HEK293 (cell line): ENCODE measurements at regions not wholly inside any gene's neighbourhood (a gene's known extent, or its start where the extent isn't known, plus 50 kb on each side); places are given as distances from the start of the nearest gene placed in this dataset.
"Not testable (repeated sequence)": the region's sequence is repeated elsewhere in the genome, so short reads cannot be mapped to it uniquely, and the experiment has no call there.

Experiments used
- CTCF ChIA-PET: fragments of 350-600 bp; formaldehyde crosslinking; extraction: SDS; loops from one replicate; lab custom pipeline; 2021; ENCODE audit warnings: antibody characterized with exemption; lab: Yijun Ruan, JAX
- POLR2A ChIA-PET: fragments of 300-600 bp; formaldehyde crosslinking; extraction: SDS; loops from one replicate; lab custom pipeline; 2020; ENCODE audit warnings: antibody characterized with exemption, inconsistent platforms; lab: Yijun Ruan, JAX
- H3K27ac ChIP-seq: fragments of 200-500 bp; sonication (Bioruptor generic); 2 replicates; pipeline ENCODE4 v1.5.1; 2014; ENCODE audit warnings: low read depth, low read length, control low read depth, inconsistent platforms; ENCODE audit errors: extremely low read depth
- H3K36me3 ChIP-seq, 2 experiments: fragments of 200-500 bp in 1 of 2; sonication (Bioruptor generic) in 1 of 2; 1 replicate in 1 of 2; 2 replicates in 1 of 2; pipeline ENCODE4 v1.5.1; 2014 to 2017; ENCODE audit warnings: inconsistent platforms in 2 of 2, low read length in 2 of 2; ENCODE audit not compliant: control insufficient read depth in 2 of 2, insufficient read depth in 1 of 2
- H3K4me1 ChIP-seq: fragments of 200-500 bp; sonication (Bioruptor generic); 2 replicates; pipeline ENCODE4 v1.5.1; 2014; ENCODE audit warnings: mild to moderate bottlenecking, low read length, inconsistent platforms; ENCODE audit not compliant: control insufficient read depth, insufficient read depth
- H3K4me3 ChIP-seq: 2 replicates; pipeline ENCODE4 v1.5.1; 2011; ENCODE audit warnings: low read depth, mild to moderate bottlenecking, control low read depth, low read length, moderate library complexity
- H3K9me3 ChIP-seq: fragments of 200-500 bp; sonication (Bioruptor generic); 2 replicates; pipeline ENCODE4 v1.5.1; 2014; ENCODE audit warnings: low read depth, low read length, inconsistent platforms; ENCODE audit not compliant: control insufficient read depth, insufficient read depth
- GLI4 ChIP-seq: fragments of 450-650 bp; formaldehyde crosslinking; IDR thresholded peaks from 2 replicates; pipeline ENCODE4 v1.5.1; 2016; ENCODE audit warnings: missing biosample characterization, missing genetic modification characterization
- KLF1 ChIP-seq: fragments of 450-650 bp; formaldehyde crosslinking; IDR thresholded peaks from 2 replicates; pipeline ENCODE4 v1.5.1; 2016; ENCODE audit warnings: missing biosample characterization, missing genetic modification characterization
- PRDM10 ChIP-seq: fragments of 450-650 bp; formaldehyde crosslinking; IDR thresholded peaks from 2 replicates; pipeline ENCODE4 v1.5.1; 2016; ENCODE audit warnings: missing biosample characterization, missing genetic modification characterization
- PRDM6 ChIP-seq: fragments of 450-650 bp; formaldehyde crosslinking; IDR thresholded peaks from 2 replicates; pipeline ENCODE4 v1.5.1; 2017; ENCODE audit warnings: missing biosample characterization, missing genetic modification characterization
- REPIN1 ChIP-seq: fragments of 450-650 bp; formaldehyde crosslinking; IDR thresholded peaks from 2 replicates; pipeline ENCODE4 v1.5.1; 2017; ENCODE audit warnings: missing biosample characterization, missing genetic modification characterization, low read depth
- SP7 ChIP-seq: fragments of 450-650 bp; formaldehyde crosslinking; IDR thresholded peaks from 2 replicates; pipeline ENCODE4 v1.5.1; 2016; ENCODE audit warnings: missing biosample characterization, missing genetic modification characterization
- ZBTB21 ChIP-seq: fragments of 450-650 bp; formaldehyde crosslinking; IDR thresholded peaks from 2 replicates; pipeline ENCODE4 v1.5.1; 2017; ENCODE audit warnings: missing biosample characterization, missing genetic modification characterization
- ZBTB7A ChIP-seq: fragments of 450-650 bp; formaldehyde crosslinking; IDR thresholded peaks from 2 replicates; pipeline ENCODE4 v1.5.1; 2016; ENCODE audit warnings: low read depth, missing biosample characterization, missing genetic modification characterization
- ZNF221 ChIP-seq: fragments of 450-650 bp; formaldehyde crosslinking; IDR thresholded peaks from 2 replicates; pipeline ENCODE4 v1.5.1; 2017; ENCODE audit warnings: missing biosample characterization, missing genetic modification characterization, borderline replicate concordance
- ZNF302 ChIP-seq: fragments of 450-650 bp; formaldehyde crosslinking; IDR thresholded peaks from 2 replicates; pipeline ENCODE4 v1.5.1; 2016; ENCODE audit warnings: missing biosample characterization, missing genetic modification characterization, low read depth
- ZNF391 ChIP-seq: fragments of 450-650 bp; formaldehyde crosslinking; IDR thresholded peaks from 2 replicates; pipeline ENCODE4 v1.5.1; 2016; ENCODE audit warnings: low read depth, missing biosample characterization, missing genetic modification characterization, borderline replicate concordance
- ZNF404 ChIP-seq: fragments of 450-650 bp; formaldehyde crosslinking; IDR thresholded peaks from 2 replicates; pipeline ENCODE4 v1.5.1; 2017; ENCODE audit warnings: missing biosample characterization, missing genetic modification characterization
- ZNF513 ChIP-seq: fragments of 450-650 bp; IDR thresholded peaks from 2 replicates; pipeline ENCODE4 v1.5.1; 2018; ENCODE audit warnings: missing biosample characterization, missing genetic modification characterization
- ZNF544 ChIP-seq: fragments of 450-650 bp; formaldehyde crosslinking; IDR thresholded peaks from 2 replicates; pipeline ENCODE4 v1.5.0; 2017; ENCODE audit warnings: missing biosample characterization, missing genetic modification characterization
- ZNF571 ChIP-seq: fragments of 450-650 bp; formaldehyde crosslinking; IDR thresholded peaks from 2 replicates; pipeline ENCODE4 v1.5.0; 2017; ENCODE audit warnings: missing biosample characterization, missing genetic modification characterization
- ZNF580 ChIP-seq: fragments of 450-650 bp; formaldehyde crosslinking; IDR thresholded peaks from 2 replicates; pipeline ENCODE4 v1.5.1; 2016; ENCODE audit warnings: missing biosample characterization, missing genetic modification characterization
- ZNF600 ChIP-seq: fragments of 450-650 bp; formaldehyde crosslinking; IDR thresholded peaks from 2 replicates; pipeline ENCODE4 v1.5.1; 2016; ENCODE audit warnings: missing biosample characterization, missing genetic modification characterization
- ZNF664 ChIP-seq: fragments of 450-650 bp; formaldehyde crosslinking; IDR thresholded peaks from 2 replicates; pipeline ENCODE4 v1.5.1; 2016; ENCODE audit warnings: missing biosample characterization, missing genetic modification characterization
- ZNF777 ChIP-seq: fragments of 450-650 bp; formaldehyde crosslinking; IDR thresholded peaks from 2 replicates; pipeline ENCODE4 v1.5.1; 2017; ENCODE audit warnings: missing biosample characterization, missing genetic modification characterization, borderline replicate concordance

GRCh38 chr6:163732479-163732878 lies 318.0 kb downstream of the QKI start:
- H3K9me3 ChIP-seq: no peaks in the 10 kb centered on the region
- no peak overlapping the region for H3K4me3 ChIP-seq
- TF ChIP-seq ZNF580 (tag by site-specific recombination) (no peak), ZBTB7A (tag by site-specific recombination) (no peak), ZNF664 (tag by site-specific recombination) (no peak)
- no peaks in the 10 kb centered on the region for H3K4me1 ChIP-seq
- no peak overlapping the region for H3K27ac ChIP-seq
- no peaks in the 10 kb centered on the region for H3K36me3 ChIP-seq
- ChIA-PET POLR2A (no interaction called here), CTCF (interaction anchor here (0.6 kb wide), 1 partner anchor 98 kb away, joined by 3 read pairs; no protein-coding TSS in a partner anchor)

- H3K4me1 ChIP-seq, H3K27ac ChIP-seq, POLR2A ChIA-PET, H3K4me3 ChIP-seq, H3K36me3 ChIP-seq, H3K9me3 ChIP-seq: not testable (repeated sequence)
- CTCF ChIA-PET: interaction anchor here (0.6 kb wide), 1 partner anchor 312 kb away, joined by 3 read pairs; no protein-coding TSS in a partner anchor
Observed at GRCh38 chr6:163732014-163732351, 317.5 kb downstream of the QKI start.

GRCh38 chr6:163731215-163732013 lies 316.9 kb downstream of the QKI start:
- no peak overlapping the region for H3K4me3 ChIP-seq
- no peak overlapping the region for H3K27ac ChIP-seq
- H3K36me3 ChIP-seq: no peaks in the 10 kb centered on the region
- H3K4me1 ChIP-seq: no peaks in the 10 kb centered on the region
- no peaks in the 10 kb centered on the region for H3K9me3 ChIP-seq
- no peak for TF ChIP-seq ZNF302
- no peak for TF ChIP-seq ZNF391 (tag by site-specific recombination)
- TF ChIP-seq PRDM6 (tag by site-specific recombination): no peak
- no peak for TF ChIP-seq ZNF544
- no peak for TF ChIP-seq REPIN1
- TF ChIP-seq PRDM10 (tag by site-specific recombination): no peak
- no peak for TF ChIP-seq ZNF513
- TF ChIP-seq GLI4 (tag by site-specific recombination): no peak
- no peak for TF ChIP-seq SP7 (tag by site-specific recombination)
- TF ChIP-seq ZNF221 (tag by site-specific recombination): no peak
- no peak for TF ChIP-seq ZBTB7A (tag by site-specific recombination)
- no peak for TF ChIP-seq ZNF571 (tag by site-specific recombination)
- TF ChIP-seq ZNF600 (tag by site-specific recombination): no peak
- TF ChIP-seq ZNF777: no peak
- no peak for TF ChIP-seq KLF1 (tag by site-specific recombination)
- TF ChIP-seq ZNF404: no peak
- no peak for TF ChIP-seq ZBTB21 (tag by site-specific recombination)
- TF ChIP-seq, all 188 proteins: peak for 0
- ChIA-PET CTCF (interaction anchor here (0.6 to 1.6 kb wide), 2 partner anchors 10 to 312 kb away, joined by 3 to 5 read pairs; no protein-coding TSS in a partner anchor), POLR2A (no interaction called here)
